ENCODE measurements at regions not wholly inside any gene's neighbourhood (a gene's known extent, or its start where the extent isn't known, plus 50 kb on each side); places are given as distances from the start of the nearest gene placed in this dataset.

GRCh38 chr21:14321042-14321441, 61.9 kb downstream of the HSPA13 start:
- ChIA-PET POLR2A (no interaction called here), CTCF (interaction anchor here (1.1 to 2.3 kb wide), 4 partner anchors 15 to 115 kb away, joined by 3 to 7 read pairs (median 4); no protein-coding TSS in a partner anchor)
- TF ChIP-seq CTCF (IDR thresholded peaks at IDR 0.05; ENCODE audit: control extremely low read depth, extremely low read depth, low read depth, missing control alignments): no peak
- DNase-seq (ENCODE audit: extremely low spot score): no peak

DNA sequence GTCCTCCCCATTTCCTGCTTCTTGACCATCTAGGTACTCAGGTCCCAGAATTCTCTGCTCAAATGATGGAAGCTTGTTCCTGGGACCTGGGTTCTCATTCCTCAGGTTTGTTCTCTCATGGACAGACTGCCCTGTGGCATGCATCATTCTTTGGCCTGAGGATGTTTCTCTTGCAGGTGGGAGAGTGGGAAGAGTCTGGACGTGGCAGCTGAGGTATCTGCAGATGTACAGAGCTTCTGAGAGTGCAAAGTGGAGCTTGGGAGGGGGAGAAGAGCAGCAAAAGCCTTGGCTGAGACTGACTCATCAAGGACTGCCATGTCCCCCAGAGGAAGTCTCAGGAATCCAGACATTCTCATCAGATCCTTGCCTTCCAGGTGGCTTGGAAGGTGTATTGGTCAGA, 63.1 kb downstream of the HSPA13 start:
- ChIA-PET POLR2A (no interaction called here), CTCF (no interaction called here)
- no peak for DNase-seq (ENCODE audit: extremely low spot score)
- TF ChIP-seq CTCF (IDR thresholded peaks at IDR 0.05; ENCODE audit: control extremely low read depth, extremely low read depth, low read depth, missing control alignments): no peak

DNA sequence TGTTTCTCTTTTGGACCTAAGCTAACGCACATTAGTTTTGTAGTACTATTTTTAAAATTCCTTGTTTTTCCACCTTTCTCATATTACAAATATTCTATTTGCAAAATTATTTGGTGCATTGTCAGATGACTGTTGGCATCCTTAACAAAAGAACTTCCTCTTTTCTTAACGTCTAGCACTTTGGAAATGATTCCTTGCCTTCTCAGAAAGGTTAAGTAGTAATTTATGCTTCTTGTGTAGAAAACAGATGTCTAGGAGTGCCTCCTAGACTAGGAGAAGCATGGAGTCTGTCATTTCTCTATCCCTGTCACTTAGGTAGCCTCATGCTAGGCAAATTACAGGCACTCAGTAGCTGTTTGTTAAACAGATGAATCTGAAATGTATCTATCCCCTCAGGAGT, 64.4 kb downstream of the HSPA13 start:
- CTCF ChIA-PET: no interaction called here
- POLR2A ChIA-PET: no interaction called here
- DNase-seq (ENCODE audit: extremely low spot score): no peak
- no peak for TF ChIP-seq CTCF (IDR thresholded peaks at IDR 0.05; ENCODE audit: control extremely low read depth, extremely low read depth, low read depth, missing control alignments)

DNA sequence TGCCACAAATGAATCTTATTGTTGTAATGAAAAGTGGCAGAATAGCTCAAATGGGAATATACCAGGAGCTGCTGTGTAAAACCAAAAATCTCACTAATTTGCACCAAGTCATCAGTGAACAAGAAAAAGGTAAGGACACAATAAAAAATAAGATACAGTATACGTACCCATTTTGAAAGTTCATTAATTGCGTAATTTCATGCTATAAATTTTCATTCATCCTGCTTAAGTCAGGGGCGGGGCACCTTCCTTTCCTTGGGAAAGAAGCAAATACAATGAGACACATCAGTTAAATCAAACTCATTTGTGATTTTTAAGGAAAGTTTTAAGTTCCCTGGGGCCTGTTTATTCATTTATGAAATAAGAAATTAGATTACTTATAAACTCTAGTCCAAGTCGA, 65.4 kb downstream of the HSPA13 start:
- no peak for TF ChIP-seq CTCF (IDR thresholded peaks at IDR 0.05; ENCODE audit: control extremely low read depth, extremely low read depth, low read depth, missing control alignments)
- ChIA-PET POLR2A (no interaction called here), CTCF (no interaction called here)
- no peak for DNase-seq (ENCODE audit: extremely low spot score)

GRCh38 chr21:14313300-14313699, 69.6 kb downstream of the HSPA13 start:
- CTCF ChIA-PET: interaction anchor here (1.3 to 2.5 kb wide), 4 partner anchors 9 to 1169 kb away, joined by 4 to 6 read pairs (median 4); no protein-coding TSS in a partner anchor
- no peak for TF ChIP-seq CTCF (IDR thresholded peaks at IDR 0.05; ENCODE audit: control extremely low read depth, extremely low read depth, low read depth, missing control alignments)
- no peak for DNase-seq (ENCODE audit: extremely low spot score)
- POLR2A ChIA-PET: no interaction called here

DNA sequence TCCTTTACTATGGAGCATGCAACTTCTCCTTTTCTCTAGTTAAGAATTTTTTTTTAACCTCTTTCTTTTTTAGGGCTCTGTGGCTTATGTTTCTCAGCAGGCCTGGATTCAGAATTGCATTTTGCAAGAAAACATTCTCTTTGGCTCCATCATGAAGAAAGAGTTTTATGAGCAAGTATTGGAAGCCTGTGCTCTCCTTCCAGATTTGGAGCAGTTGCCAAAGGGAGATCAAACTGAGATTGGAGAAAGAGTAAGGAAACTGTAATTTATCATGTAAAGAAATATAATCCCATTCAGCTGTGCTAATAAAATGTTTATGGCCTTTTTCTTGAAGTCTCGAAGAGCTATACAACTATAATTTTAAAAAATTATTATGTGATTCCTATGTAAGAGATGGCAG, 70.1 kb downstream of the HSPA13 start:
- no peak for TF ChIP-seq CTCF (IDR thresholded peaks at IDR 0.05; ENCODE audit: control extremely low read depth, extremely low read depth, low read depth, missing control alignments)
- POLR2A ChIA-PET: no interaction called here
- DNase-seq (ENCODE audit: extremely low spot score): no peak
- CTCF ChIA-PET: interaction anchor here (1.3 to 1.9 kb wide), 3 partner anchors 9 to 26 kb away, joined by 4 to 6 read pairs (median 4); no protein-coding TSS in a partner anchor

GRCh38 chr21:14308234-14308633, 74.7 kb downstream of the HSPA13 start:
- ChIA-PET POLR2A (no interaction called here), CTCF (no interaction called here)
- no peak for DNase-seq (ENCODE audit: extremely low spot score)

More at GRCh38 chr21:14308234-14308633, 74.7 kb downstream of the HSPA13 start:
- no peak for TF ChIP-seq CTCF (IDR thresholded peaks at IDR 0.05; ENCODE audit: control extremely low read depth, extremely low read depth, low read depth, missing control alignments)
